HG02870 (cell line): ENCODE measurements at regions not wholly inside any gene's neighbourhood (a gene's known extent, or its start where the extent isn't known, plus 50 kb on each side); places are given as distances from the start of the nearest gene placed in this dataset.
"Not testable (repeated sequence)": the region's sequence is repeated elsewhere in the genome, so short reads cannot be mapped to it uniquely, and the experiment has no call there.

Experiments used
- ATAC-seq: cut with Tn5 transposase; IDR thresholded peaks from one replicate; pipeline ENCODE4 v1.9.1; 2021; ENCODE audit warnings: mild to moderate bottlenecking, moderate library complexity; ENCODE audit not compliant: unreplicated experiment

- no peak for ATAC-seq
These were observed 764.8 kb upstream of the CADM2 start for GRCh38 chr3:84194029-84194428.

DNA sequence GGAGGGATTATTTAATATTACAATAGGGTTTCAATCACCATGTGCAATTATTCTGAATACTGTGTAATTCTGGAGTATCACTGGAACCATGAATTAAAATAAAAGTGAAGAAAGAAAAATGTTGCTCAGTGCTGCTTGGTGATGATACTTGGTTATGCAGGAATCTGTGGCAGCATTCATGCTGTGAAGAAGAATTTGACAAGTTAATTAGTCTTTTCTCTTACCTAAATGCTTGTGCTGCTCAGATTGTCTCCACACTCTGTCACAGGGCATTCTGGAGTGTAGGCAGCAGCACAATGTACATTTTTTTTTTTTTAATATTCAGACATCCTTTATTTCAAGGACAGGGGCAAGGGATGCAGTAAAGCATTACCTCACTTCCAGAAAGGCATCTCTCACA is 749.3 kb upstream of the CADM2 start:
- no peak for ATAC-seq

GRCh38 chr3:84223512-84223911 is 735.3 kb upstream of the CADM2 start:
- ATAC-seq: no peak

DNA sequence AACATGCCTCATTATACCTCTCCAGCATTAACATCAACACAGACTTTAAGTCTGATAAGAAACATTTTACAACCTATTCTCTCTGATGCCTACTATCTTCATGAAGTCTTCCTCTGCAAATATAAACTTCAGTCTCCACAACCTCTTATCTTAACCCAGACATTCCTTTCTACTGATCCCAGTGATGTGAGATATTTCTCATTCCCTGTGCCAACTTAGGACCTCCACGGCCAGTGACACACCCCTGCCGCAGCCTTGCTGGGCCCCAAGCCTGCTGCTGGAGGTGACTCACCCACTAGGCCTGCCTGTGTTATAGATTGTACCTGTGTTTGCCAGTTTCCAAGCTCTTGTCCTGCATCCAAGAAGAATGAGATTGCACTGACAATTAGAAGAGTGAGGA is 734.5 kb upstream of the CADM2 start:
- ATAC-seq: no peak

GRCh38 chr3:84236261-84236660 is 722.5 kb upstream of the CADM2 start:
- ATAC-seq: no peak

DNA sequence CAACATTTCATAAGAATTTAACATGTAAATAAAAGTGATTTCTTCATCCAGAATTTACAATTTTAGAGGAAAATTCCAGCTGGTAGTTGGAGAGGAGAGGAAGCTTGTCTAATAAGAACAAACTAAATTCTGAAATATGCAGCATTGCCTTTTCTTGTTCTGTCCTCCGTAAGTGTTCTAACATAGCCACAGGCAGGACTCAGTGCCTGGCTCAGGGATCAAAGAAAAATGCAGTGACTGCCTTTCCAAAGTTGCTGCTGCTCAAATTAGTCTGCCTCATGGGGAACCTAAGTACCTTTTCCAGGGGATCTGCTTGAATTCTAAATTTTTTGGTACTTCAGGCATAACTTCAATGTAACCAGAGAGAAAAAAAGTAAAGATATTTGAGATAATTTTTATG is 713.0 kb upstream of the CADM2 start:
- ATAC-seq: no peak

DNA sequence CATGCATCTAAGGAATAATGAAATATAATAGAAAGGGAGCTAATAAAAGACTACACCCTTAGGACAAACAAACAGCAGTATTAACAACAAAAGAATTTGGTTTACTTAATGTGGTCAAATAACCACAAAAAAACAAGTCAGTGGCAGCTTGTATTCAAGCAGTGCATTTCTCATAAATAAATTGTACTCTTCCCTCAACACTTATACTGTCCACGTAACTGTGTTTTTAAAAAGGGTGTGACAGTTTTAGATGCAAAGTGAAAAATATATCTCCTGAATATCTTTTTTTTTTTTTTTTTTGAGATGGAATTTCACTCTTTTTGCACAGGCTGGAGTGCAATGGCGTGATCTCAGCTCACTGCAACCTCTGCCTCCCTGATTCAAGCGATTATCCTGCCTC is 698.2 kb upstream of the CADM2 start:
- no peak for ATAC-seq

- no peak for ATAC-seq
These were observed 693.0 kb upstream of the CADM2 start for GRCh38 chr3:84265768-84266167.

- no peak for ATAC-seq
These were observed 683.3 kb upstream of the CADM2 start for GRCh38 chr3:84275532-84275931.

DNA sequence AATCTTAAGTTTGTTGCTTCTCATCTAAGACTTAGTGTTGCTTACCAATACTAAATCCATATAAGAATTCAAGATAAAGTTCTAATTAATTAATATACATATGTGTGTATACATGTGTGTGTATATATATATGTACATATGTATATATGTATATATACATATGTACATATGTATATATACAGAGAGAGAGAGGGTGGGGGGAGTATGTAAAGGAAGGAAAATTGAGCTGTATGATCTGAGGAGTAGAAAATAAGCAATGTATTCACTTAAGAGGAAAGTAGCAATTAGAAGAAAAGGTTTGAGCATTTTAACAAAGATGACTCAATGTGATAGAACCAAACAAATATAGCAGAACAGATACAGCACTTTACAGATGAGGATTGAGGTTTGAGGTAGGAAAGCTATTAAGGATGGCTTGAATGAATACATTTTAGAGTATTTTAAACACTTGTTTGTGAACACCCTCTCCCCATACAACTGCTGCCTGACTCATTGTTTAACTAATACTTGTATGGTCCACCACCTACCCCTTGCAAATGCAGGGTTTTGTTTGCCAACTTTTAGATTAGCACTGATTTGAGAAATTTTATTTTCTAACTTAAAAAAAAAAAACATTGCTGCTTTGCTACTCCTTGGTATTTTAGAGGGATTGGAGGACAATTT is 681.1 kb upstream of the CADM2 start:
- no peak for ATAC-seq

DNA sequence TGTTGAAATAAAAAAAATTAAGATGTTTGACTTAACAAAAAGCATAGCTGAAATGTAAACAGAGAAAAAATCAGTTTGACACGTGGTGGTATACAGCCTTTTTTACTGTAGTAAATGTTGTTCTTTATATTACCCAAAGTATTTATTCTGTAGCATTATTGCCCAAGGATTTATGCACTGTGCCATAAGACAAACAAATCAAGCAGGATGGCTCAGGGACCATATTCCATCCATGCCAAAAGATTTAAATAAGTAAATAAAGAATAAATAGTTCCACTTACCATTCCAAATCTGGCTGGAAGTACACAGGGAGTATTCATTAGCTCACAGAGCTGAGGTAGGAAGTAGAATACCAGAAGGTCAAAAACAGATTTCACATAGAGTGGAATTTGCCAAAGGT is 666.7 kb upstream of the CADM2 start:
- no peak for ATAC-seq

- no peak for ATAC-seq
These were observed 659.5 kb upstream of the CADM2 start for GRCh38 chr3:84299329-84299728.

DNA sequence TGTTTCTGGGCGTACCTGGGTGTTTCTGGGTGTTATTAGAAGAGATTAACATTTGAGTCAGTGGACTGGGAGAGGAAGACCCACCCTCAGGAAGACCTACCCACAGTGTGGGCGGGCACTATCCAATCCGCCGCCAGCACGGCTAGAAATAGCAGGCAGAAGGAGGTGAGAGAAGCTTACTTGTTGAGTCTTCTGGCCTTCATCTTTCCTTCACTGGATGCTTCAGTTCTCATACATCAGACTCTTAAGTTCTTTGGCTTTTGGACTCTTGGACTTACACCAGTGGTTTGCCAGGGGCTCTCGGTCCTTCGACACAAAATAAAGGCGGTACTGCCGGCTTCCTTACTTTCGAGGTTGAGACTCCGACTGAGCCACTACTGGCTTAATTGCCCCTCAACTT is 654.6 kb upstream of the CADM2 start:
- no peak for ATAC-seq

DNA sequence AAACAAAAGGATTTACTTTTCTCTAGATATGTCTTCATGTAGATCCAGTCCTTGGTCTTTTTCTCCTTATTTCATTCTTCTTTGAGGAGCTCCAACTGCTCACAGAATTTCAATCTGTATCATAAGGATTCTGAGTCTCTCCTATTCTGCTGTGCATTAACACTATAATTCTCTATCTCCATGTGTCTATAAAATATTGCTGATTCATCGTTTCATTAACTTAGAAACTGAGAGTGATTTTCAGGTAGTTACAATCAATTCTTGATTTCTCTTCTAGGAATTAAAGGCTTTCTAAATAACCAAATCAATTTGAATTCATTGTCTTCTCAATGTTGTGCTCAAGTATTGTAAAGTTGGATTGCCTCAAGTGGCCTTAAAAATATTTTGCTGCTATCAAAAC is 651.5 kb upstream of the CADM2 start:
- no peak for ATAC-seq

DNA sequence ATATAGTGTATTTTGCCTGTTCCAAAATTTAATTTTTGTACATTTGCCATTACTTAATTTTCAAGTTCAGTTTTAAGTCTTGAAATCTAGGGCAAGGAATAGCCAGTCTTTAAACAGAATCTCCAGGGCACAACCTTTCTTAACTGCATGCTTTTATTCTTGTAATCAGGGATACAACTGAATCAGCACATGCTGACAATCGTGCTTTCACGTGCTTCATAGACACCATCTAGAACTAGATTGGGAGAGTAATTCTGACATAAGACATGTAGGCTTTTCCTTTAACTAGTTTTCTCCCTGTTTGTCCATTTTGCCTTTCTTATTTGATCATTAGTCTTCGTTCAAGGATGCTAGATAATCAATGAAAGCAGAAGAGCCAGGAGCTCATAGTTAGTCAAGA is 650.4 kb upstream of the CADM2 start:
- ATAC-seq: no peak

GRCh38 chr3:84318273-84318809 is 640.4 kb upstream of the CADM2 start:
- ATAC-seq: no peak

GRCh38 chr3:84365563-84366278 is 593.1 kb upstream of the CADM2 start:
- ATAC-seq: not testable (repeated sequence)
